OCI-LY1 (cell line): ENCODE measurements at regions not wholly inside any gene's neighbourhood (a gene's known extent, or its start where the extent isn't known, plus 50 kb on each side); places are given as distances from the start of the nearest gene placed in this dataset.

ENCODE experiments used
- H2AFZ ChIP-seq: fragments of 200-600 bp; sonication (generic), shearing (Covaris generic); 2 replicates; pipeline ENCODE4 v1.6.0; 2014; ENCODE audit warnings: antibody characterized with exemption, mild to moderate bottlenecking, low read length
- H3F3A ChIP-seq: fragments of 200-600 bp; sonication (generic), shearing (Covaris generic); 2 replicates; pipeline ENCODE4 v1.6.0; 2014; ENCODE audit warnings: mild to moderate bottlenecking, antibody characterized with exemption, low read length, moderate library complexity; ENCODE audit not compliant: insufficient read depth
- H3K27ac ChIP-seq: fragments of 200-600 bp; sonication (generic); 2 replicates; pipeline ENCODE4 v1.5.1; 2014; ENCODE audit warnings: low read length, mixed run types, mild to moderate bottlenecking, low read depth; ENCODE audit not compliant: poor library complexity, severe bottlenecking
- H3K27me3 ChIP-seq: fragments of 200-600 bp; sonication (generic); 2 replicates; pipeline ENCODE4 v1.6.0; 2014; ENCODE audit warnings: antibody characterized with exemption, mild to moderate bottlenecking, low read length, moderate library complexity; ENCODE audit not compliant: insufficient read depth
- H3K36me3 ChIP-seq: fragments of 200-600 bp; sonication (generic); 2 replicates; pipeline ENCODE4 v1.6.1; 2014; ENCODE audit warnings: mild to moderate bottlenecking, antibody characterized with exemption, low read length, moderate library complexity, mixed read lengths; ENCODE audit not compliant: insufficient read depth
- H3K4me1 ChIP-seq: fragments of 200-600 bp; sonication (generic); 2 replicates; pipeline ENCODE4 v1.5.1; 2014; ENCODE audit warnings: mild to moderate bottlenecking, low read length, moderate library complexity; ENCODE audit not compliant: insufficient read depth, severe bottlenecking
- H3K4me2 ChIP-seq: fragments of 200-600 bp; sonication (generic), shearing (Covaris generic); 2 replicates; pipeline ENCODE4 v1.6.1; 2014; ENCODE audit warnings: low read length
- H3K4me3 ChIP-seq: fragments of 200-600 bp; sonication (generic); 2 replicates; pipeline ENCODE4 v1.5.1; 2014; ENCODE audit warnings: low read length, low read depth, mild to moderate bottlenecking, mixed read lengths; ENCODE audit not compliant: poor library complexity, severe bottlenecking
- H3K79me2 ChIP-seq: fragments of 200-600 bp; shearing (Covaris generic); 2 replicates; pipeline ENCODE4 v1.6.1; 2016; ENCODE audit warnings: mixed run types, low read length, mixed read lengths; ENCODE audit not compliant: insufficient read depth
- H3K9ac ChIP-seq: fragments of 200-600 bp; sonication (generic), shearing (Covaris generic); 2 replicates; pipeline ENCODE4 v1.6.1; 2014; ENCODE audit warnings: mild to moderate bottlenecking, low read length, mixed read lengths
- H3K9me2 ChIP-seq: fragments of 200-600 bp; sonication (generic), shearing (Covaris generic); 2 replicates; pipeline ENCODE4 v1.6.1; 2014; ENCODE audit warnings: low read depth, mild to moderate bottlenecking, low read length, mixed read lengths
- H3K9me3 ChIP-seq: fragments of 200-600 bp; shearing (Covaris generic); 2 replicates; pipeline ENCODE4 v1.6.1; 2014; ENCODE audit warnings: low read length, mixed read lengths
- H4K20me1 ChIP-seq: fragments of 200-600 bp; sonication (generic), shearing (Covaris generic); 2 replicates; pipeline ENCODE4 v1.6.0; 2016; ENCODE audit warnings: mild to moderate bottlenecking, low read length; ENCODE audit not compliant: insufficient read depth
- EZH2 ChIP-seq: fragments of 200-600 bp; sonication (generic), shearing (Covaris generic); IDR thresholded peaks from 2 replicates; pipeline ENCODE4 v1.8.0; 2017; ENCODE audit warnings: borderline replicate concordance, mixed run types, mild to moderate bottlenecking, antibody characterized with exemption, low read length, moderate library complexity, mixed read lengths
- TF ChIP-seq, protein P1 (sequence below): fragments of 200-600 bp; sonication (generic), shearing (Covaris generic); IDR thresholded peaks from 2 replicates; pipeline ENCODE4 v1.5.1; 2017; ENCODE audit warnings: mild to moderate bottlenecking, antibody characterized with exemption, low read length, moderate library complexity, mixed read lengths

DNA sequence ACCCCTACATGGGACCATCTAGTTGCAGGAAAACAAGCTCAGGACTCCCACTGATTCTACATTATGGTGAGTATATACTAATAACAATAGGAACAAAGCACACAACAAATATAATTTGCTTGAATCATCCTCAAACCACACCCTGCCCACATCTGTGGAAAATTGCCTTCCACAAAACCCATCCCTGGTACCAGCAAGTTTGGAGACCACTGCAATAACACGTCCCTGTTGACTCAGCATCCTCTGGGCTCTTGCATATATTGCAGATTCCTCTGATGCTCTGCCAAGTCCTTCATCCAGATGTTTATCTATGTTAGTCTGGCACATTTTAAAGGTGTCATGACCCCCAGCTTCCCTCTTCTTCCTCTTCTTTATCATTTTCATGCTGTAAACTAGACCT lies 138.4 kb downstream of the PCTP start:
- Histone ChIP-seq H4K20me1 (no peaks in the 10 kb centered on the region), H3K36me3 (no peaks in the 10 kb centered on the region), H3K4me2 (no peak overlapping the region), H3K4me1 (no peaks in the 10 kb centered on the region), H3K79me2 (no peaks in the 10 kb centered on the region), H2AFZ (no peak overlapping the region), H3K9me3 (no peaks in the 10 kb centered on the region), H3F3A (no peaks in the 10 kb centered on the region), H3K27me3 (no peaks in the 10 kb centered on the region), H3K9ac (no peak overlapping the region), H3K9me2 (no peaks in the 10 kb centered on the region), H3K4me3 (no peak overlapping the region), H3K27ac (no peak overlapping the region)
- no peak for TF ChIP-seq EZH2
- TF ChIP-seq, protein P1, sequence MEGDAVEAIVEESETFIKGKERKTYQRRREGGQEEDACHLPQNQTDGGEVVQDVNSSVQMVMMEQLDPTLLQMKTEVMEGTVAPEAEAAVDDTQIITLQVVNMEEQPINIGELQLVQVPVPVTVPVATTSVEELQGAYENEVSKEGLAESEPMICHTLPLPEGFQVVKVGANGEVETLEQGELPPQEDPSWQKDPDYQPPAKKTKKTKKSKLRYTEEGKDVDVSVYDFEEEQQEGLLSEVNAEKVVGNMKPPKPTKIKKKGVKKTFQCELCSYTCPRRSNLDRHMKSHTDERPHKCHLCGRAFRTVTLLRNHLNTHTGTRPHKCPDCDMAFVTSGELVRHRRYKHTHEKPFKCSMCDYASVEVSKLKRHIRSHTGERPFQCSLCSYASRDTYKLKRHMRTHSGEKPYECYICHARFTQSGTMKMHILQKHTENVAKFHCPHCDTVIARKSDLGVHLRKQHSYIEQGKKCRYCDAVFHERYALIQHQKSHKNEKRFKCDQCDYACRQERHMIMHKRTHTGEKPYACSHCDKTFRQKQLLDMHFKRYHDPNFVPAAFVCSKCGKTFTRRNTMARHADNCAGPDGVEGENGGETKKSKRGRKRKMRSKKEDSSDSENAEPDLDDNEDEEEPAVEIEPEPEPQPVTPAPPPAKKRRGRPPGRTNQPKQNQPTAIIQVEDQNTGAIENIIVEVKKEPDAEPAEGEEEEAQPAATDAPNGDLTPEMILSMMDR: no peak

DNA sequence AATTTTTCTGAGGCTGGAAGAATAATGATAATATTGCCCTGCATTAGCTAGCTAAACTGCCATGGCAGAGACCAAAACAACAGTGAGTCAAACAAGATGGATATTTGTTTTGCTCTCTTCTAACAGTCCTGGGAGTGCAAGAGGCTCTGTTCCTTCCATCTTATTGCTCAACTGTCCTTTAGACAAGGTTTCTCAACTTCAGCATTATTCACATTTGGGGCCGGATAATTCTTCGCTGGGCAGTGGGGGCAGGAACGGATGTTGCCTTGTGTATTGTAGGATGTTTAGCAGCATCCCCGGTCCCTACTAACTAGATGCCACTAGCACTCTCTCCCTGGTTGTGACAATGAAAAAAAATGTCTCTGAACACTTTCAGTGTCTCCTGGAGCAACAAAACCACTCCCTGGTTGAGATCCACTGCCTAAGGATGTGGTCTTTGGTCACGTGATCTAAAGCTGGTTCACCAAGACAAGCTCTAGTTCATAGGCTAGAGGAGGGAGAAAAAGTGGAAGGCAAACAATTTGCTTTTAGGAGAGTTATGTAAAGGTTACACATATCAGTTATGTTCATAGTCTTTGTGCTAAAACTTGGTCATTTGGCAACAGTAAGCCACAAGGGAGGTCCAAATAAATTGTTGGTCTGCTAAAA lies 144.4 kb downstream of the PCTP start:
- H3K4me3 ChIP-seq: no peak overlapping the region
- no peaks in the 10 kb centered on the region for H3F3A ChIP-seq
- no peak for TF ChIP-seq EZH2
- TF ChIP-seq, protein P1: no peak
- no peaks in the 10 kb centered on the region for H3K36me3 ChIP-seq
- H2AFZ ChIP-seq: no peak overlapping the region
- H3K4me2 ChIP-seq: no peak overlapping the region
- no peaks in the 10 kb centered on the region for H3K4me1 ChIP-seq
- H3K9me2 ChIP-seq: no peaks in the 10 kb centered on the region
- H3K79me2 ChIP-seq: no peaks in the 10 kb centered on the region
- H3K9ac ChIP-seq: no peak overlapping the region
- H3K27ac ChIP-seq: no peak overlapping the region
- no peaks in the 10 kb centered on the region for H3K9me3 ChIP-seq
- no peaks in the 10 kb centered on the region for H4K20me1 ChIP-seq
- H3K27me3 ChIP-seq: no peaks in the 10 kb centered on the region

DNA sequence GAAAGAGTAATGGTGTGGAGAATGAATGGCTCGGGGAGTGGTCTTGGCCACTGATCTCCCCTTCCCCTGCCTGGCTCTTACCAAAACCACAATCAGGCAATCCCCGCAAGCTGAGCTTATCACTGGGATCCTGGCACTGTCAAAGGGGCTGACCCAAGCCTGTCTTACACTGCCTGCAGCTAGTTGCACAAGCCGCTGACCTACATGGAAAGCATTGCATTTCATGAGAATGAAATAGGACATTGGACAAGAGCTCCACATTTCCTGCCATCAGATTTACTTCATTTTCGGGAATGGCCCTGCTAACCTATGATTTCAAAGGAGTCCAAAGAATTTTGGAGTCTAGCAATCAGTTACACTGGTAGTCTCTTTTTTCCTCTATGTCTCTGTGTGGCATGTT lies 146.4 kb downstream of the PCTP start:
- Histone ChIP-seq H3K9me3 (no peaks in the 10 kb centered on the region), H3K4me1 (no peaks in the 10 kb centered on the region), H3K79me2 (no peaks in the 10 kb centered on the region), H3K36me3 (no peaks in the 10 kb centered on the region), H3K9me2 (no peaks in the 10 kb centered on the region), H4K20me1 (no peaks in the 10 kb centered on the region), H3K4me2 (no peak overlapping the region), H3F3A (no peaks in the 10 kb centered on the region), H3K27ac (no peak overlapping the region), H2AFZ (no peak overlapping the region), H3K4me3 (no peak overlapping the region), H3K9ac (no peak overlapping the region), H3K27me3 (no peaks in the 10 kb centered on the region)
- no peak for TF ChIP-seq EZH2
- TF ChIP-seq, protein P1: no peak
